GM21786 (cell line): ENCODE measurements at regions not wholly inside any gene's neighbourhood (a gene's known extent, or its start where the extent isn't known, plus 50 kb on each side); places are given as distances from the start of the nearest gene placed in this dataset.
"Not testable (repeated sequence)": the region's sequence is repeated elsewhere in the genome, so short reads cannot be mapped to it uniquely, and the experiment has no call there.

Source experiments
- ATAC-seq: cut with Tn5 transposase; IDR thresholded peaks from one replicate; pipeline ENCODE4 v1.9.1; 2021; ENCODE audit not compliant: unreplicated experiment

DNA sequence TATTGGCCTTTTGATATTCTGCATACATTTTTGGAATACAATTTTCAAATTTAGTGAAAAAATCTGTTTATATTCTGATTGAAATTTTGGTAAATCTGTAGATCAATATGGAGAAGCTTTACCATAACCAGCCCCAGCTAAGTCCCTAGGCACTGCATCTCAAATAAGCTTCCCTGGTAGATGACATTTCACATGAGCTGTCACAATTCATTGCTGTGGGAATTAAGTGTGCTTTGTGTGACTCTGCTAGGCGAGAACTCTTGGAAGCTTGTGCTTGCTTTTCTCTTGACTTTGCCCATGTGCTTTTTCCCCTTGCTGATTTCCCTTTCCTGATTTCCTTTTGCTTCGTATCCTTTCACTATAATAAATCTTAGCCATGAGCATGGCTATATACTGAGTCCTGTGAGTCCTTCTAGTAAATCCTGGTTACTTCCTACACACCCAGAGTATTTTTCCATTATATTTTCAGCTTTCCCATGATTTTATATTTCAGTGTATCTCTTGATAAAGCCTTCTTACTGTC, 166.5 kb upstream of the MMS22L start:
- no peak for ATAC-seq

DNA sequence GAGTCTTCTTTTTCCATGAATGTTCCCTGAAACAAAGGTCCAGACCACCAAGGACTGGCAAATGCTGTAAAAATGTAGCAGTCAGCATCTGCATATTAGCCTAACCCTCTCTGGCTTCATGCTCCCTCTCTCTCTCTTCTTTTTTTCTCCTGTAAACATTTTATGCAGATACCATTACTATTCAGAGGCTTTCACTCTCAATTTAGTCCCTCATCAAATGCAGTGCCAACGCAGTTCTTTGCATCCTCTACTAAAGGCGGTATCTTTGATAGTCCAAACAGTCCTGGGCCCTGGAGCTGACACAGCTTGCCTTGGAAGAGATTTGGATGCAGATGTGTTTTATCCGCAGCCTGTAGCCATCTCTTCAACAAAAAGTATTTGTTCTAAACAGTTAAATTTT, 167.1 kb upstream of the MMS22L start:
- ATAC-seq = no peak

DNA sequence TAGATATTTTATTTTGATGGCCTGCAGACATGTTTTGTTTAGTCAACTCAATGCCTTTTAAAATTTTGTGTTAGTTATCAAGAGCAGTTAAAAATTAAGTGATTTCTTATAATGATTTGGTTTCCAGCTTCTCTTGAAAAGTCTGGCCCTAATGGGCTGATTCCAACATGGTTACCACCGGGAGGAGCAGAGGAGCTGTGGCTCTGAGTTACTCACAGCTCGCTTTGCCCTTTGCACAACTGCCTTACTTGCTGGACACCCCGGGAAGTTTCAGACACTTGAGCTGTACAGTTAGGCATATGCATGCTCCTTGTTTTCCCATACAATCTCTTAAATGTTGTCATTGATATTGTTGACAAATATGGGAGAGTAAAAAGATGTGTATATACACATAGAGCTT, 173.1 kb upstream of the MMS22L start:
- ATAC-seq = no peak

DNA sequence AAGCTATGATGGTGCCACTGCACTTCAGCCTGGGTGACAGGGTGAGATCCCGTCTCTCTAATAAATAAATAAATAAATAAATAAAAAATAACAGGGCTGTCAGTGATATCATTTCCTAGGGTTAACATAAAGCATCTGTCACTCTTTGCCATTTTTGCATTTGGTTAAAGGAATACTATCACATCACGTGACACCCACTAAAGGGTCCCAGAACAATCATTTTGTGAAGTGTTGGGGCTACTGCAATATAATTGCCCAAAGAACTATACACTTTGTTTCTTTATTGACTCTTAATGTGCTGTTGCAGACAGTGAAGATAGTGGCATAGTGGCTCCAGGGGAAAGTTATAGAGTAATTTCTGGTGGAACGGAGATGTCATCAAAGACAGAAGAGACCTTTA, 176.5 kb upstream of the MMS22L start:
- ATAC-seq = no peak

DNA sequence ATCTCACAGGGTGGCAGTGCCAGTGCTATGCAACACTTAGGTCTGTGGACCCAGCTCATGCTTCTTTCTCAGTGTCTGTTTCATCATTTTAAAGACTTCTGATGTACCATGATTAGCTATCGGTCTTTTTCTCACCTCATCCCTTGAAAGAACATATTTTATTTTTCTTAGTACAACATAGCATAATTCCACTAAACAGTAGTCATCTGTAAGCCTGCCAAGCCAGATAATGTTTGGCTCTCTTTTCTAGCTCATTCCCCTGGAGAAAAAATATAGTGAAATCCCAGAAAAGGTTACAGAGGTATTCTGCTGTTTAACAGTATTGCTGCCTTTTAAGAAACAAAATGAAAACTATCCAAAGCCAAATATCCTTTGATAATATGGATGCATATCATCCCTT, 177.0 kb upstream of the MMS22L start:
- no peak for ATAC-seq

DNA sequence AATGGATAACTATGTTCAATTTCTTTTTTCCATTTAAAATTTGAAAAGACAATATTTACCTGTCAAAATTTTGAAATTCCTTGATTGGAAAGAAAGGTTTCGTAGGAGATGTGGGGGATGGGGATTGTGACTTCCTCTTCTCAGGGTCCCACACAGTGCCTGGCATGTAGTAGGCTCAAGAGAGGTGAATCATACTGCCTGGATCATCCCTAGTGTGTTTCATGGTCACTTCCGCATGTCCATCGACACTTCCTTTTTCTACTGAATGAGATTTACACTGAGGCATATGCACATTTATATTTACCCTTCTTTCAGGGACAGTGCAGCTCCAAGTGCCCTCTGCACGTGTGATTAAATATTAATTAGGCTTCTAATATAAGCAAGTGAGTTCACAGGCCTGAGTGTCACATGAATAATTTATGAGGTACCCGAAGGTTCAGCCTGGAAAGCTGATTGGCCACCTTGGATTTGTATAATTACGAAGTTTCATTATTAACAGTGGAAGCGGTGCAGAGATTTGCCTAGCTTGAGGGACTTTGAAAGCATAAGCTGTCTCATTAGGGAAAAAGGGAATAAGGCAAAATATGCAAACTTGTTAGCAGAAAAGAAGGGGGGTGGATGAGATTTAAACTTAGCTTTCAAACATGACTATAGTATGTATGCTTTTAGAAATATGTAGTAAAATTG, 177.5 kb upstream of the MMS22L start:
- no peak for ATAC-seq

DNA sequence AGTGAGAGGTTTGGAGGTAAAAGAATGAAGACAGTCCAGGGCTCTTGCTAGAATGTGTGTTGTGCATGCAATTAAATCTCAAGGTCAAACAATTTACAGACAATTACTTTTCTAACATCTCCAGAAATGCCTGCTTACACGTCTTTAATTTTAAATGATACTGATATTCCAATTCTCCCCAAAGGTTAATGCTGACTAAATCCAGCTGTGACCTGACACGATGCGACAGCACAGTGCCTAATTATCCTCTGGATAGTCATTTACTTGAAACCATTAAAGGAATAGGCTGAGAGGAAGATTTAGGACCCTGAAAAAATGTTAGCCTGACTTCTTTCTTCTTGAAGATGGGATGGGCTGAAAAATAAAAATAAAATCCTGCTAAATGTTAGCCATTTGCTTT, 178.2 kb upstream of the MMS22L start:
- ATAC-seq = no peak

DNA sequence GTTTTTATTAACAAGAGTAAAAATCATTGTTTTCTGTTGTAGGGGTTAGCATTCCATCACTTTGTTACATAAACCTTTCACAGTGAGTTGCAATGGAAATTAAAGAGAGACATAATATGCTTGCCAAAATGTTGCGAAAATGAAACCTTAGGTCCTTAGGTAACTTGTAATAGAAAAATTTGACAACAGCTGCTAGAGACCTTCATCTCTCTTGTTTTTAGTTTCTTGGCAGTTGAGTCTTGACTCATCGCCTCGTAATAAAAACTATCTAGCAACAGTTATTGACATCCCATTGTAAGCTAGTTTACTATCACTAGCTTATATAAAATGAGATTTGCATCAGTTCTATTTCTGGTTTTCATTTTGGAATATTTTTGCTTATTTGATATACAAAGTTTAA, 179.0 kb upstream of the MMS22L start:
- no peak for ATAC-seq

DNA sequence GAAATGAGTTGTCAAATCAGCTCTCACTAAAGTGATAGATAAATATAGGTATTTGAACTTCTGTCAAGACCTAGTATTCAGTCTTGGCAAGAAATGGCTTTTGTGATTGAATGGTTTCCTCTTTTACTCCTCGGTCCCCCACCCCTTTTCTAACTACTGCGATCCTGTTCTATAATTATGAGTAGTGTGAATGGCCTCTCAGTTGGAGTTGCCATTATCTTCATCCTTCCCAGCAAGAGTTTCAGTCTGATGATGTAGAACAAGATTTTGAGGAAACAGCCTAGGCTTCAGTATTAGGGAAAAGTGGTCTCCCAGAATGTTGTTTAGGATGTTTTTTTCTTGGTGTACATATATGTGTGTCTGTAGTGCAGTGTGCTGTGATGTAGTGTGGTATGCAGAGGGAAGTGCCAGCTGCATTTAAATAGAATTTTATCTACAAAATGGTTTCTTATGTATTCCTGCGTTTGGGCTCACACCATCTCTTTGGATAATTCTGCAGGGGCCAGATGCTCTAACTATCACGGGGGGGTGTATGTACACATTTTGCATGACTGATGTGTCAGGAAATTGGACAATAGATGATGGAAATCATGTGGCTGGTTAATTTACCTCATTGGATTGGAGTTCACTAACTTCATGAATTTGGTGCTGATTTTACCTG, 180.1 kb upstream of the MMS22L start:
- ATAC-seq = no peak

DNA sequence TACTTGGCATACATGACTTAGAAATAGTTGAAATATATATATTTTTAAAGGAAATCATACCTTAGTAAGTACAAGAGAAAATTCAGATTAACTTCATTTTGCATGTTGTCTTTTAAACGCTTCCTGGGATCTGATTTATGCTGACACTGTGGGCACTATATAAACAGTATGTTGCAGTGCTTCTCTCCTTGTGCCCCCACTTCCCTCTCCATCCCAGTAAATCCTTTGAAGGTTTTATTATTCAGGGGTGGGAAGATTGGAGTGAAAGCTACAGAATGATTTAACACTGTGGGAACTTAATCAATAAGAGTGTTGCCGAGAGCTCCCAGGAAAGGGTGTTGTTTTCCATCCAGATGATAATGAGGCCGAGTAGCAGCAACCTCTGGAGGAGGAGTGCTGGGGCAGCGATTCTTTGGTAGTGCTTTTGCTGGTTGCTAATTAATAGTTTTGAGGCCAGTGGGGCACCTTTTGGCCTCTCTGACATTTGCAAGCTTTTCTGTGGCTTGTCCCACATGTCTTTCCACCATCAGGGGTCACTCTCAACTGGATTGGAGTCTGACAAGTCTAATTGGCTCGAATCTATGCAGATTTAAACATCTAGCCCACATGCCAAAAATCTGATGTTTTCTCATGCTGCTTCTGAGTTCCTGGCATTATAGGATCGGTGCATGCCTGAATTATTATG, 183.0 kb upstream of the MMS22L start:
- ATAC-seq = no peak

DNA sequence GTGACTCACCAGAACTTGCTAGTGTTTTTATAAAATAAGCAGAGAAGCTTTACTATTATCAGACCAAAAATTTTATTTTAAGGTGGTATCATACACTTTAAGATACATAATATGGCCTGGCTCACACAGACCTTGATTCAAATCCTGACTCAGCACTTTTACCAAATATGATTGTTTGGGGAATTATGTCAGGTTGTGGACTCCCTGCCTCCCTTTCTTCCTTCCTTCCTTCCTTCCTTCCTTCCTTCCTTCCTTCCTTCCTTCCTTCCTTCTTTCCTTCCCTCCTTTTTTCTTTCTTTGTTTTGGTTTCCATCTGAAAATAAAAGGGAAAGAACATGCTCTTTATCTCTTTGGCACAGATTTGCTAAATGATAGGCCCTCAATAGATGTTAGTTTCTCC, 186.0 kb upstream of the MMS22L start:
- no peak for ATAC-seq

DNA sequence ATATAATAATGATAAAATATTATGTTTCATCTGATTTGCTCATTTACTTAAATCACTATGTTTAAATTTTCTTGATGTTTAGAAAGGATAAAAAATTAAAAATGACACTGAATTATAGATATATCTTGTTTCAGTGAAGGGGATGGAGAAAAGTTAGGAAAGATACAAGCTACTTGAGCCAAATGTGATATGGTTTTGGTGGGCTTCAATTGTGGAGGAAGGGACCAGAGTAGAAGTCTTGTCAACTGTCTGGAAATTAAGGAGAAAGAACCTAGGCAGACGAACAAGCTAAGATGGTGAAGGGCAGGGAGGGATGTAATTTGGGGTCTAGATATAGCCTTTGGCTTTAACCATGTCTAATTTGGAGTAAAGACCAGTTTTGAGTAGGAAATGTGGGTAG, 186.4 kb upstream of the MMS22L start:
- ATAC-seq = no peak

DNA sequence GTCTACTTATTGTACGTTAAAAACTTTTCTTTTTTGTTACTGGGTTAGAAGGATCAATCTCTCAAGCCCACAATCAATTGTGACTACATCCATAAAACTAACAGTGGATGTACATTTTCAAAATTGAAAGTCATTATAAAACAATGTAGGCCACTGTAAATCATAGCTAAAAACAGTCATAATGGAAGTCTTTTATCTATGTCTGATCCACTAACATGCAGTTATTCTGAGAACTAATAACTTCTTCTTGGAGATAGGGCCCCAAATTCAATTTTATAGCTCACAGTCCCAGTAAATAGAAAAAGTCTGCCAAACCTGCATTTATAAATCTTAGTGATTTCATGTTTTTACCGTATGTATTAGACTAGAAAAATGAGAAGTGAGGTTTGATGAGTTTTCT, 187.3 kb upstream of the MMS22L start:
- no peak for ATAC-seq

DNA sequence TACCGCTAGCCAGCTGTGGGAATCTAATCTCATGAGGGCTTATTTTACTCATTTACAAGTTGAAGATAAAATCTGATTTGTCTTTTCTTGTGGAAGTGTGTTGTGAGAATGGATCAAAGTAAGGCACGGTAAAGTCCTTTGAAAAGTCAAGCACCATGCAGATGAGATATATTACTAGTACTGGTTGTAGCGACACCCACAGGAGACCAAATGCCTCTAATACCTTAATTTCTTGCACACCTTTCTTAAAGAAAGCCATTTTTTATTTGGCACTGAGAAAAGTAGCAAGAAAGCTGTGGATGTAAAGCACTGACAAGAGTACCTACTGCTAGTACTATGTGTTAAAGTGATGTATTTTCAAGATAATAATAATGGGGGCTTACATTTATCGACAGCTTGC, 191.0 kb upstream of the MMS22L start:
- ATAC-seq = no peak

DNA sequence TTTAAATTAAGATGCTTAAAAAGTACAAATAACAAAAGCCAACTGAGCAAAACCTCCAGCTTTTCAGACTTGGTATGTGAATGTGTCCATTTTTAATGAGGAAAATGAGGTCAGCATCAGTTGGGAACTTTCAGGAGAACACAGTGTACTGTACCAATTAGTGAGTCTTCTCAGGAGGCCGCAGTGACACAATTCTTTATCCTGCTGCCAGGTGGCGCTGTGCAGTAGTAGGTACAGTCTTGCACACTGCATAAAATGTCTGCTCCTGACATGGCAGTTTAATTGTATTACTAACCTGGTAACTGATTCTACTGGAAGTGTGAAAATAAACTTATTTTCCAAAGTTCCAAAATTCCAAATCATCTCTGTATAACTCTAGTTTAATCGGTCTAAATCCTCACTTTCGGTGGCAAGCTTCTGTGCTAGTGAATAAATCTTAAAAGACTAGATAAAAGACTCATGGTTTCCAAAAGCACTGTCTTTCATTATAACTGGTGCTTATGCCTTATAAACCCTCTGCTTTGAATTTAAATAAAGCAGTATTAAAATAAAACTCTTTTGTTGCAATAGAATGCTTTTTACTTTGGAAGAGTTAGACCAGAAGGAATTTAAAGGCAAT, 214.8 kb upstream of the MMS22L start:
- peak; percentile 99 for ATAC-seq

DNA sequence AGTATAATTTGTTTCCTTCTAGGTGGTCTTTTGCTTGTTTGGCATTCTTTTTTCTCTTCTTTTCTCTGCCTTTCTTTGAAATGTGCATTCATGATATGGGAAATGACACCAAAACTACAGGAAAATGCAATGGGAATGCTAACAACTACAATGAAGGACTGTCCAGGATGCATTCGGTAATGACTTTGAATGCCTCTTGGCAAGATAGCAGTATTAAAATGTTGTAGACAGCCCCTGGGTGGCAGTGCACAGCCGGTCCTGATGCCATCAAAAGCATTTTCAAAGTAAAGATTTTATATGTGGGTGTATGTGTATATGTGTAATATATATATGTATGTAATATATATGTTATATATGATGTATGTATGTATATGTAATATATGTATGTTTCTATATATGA, 218.8 kb upstream of the MMS22L start:
- ATAC-seq = no peak

DNA sequence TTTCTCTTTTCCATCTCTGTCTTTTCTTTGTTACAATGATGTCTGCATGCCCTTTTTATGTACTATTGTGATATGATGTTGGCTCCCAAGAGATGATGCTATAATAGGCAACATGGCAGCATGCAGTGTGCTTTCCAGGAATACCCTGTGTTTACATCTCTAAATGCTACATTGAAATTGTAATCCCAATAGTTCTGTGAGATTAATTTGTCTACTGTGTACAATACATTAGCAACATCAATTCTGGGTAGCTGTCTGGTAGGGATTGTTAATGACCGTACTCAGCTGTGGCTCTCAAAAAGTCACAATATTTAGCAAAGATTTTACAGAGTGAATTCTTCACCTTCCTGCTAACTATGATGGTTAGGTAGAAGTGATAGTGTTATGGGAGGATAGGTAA, 225.6 kb upstream of the MMS22L start:
- ATAC-seq = no peak

DNA sequence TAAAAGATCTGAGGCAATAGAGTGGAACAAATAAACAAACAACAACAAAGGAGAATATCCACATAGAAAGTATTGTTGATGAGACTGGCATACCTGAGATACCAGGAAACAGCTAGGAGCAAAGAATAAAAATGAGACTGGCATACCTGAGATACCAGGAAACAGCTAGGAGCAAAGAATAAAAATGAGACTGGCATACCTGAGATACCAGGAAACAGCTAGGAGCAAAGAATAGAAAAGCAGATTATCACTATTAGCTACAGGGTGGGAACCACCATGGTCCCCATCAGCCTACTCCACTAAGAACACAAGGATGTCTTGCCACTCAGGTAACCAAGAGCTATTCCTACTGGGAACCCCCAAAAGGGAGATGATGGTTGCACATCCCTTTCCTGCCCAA, 230.2 kb upstream of the MMS22L start:
- not testable (repeated sequence) for ATAC-seq

DNA sequence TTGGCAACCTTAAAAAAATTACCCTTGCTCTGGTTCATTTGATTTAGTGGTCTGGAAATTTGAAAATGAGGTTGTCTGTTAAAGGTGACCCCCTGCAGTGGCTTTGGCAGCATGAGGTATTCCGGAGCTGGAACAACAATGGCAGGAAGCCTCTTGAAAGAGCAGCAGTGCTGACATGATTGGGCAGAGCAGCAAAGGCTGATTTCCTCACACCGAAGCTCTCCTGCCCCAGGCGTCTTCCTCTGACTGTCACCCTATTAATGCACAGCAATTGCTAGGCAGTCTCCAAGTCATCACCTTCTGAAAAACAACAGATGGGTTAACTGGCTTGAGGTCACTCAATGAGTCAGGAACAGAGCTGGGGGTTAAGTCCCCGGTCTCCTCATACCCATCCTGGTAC, 241.8 kb upstream of the MMS22L start:
- ATAC-seq = no peak

DNA sequence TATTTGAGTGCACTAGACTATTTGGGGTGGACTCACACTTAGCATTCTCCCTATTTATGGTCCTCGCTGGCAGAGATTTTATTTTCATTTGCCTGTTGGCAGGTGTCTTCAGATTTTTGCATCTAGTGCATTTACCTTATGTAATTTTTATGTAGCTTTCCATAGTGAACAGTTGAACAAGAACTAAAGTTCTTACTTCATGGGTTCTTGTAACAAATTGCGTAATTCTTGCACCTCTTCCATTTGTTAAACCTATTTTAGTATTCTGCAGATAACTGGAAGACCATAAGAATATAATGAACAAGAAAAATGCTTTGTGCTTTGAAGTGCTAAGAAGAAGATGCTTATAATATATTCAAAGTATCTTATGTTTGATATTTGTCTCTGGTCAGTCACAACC, 252.8 kb upstream of the MMS22L start:
- no peak for ATAC-seq

DNA sequence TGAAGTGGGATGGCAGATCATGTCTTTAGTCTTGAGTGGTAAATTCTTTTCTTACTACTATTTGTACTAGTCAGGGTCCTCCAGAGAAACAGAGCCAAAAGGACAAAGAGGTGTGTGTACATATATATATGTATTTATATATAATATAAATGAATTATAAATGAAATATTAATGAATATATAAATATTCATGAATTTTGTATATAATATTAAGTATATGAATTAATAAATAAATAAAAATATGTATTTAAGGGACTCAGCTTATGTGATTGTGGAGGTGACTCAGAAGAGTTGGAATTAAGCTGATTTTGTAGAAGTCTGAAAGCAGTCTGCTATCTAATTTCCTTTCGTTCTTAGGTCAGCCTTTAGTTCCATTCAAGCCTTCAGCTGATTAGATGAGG, 265.3 kb upstream of the MMS22L start:
- no peak for ATAC-seq

DNA sequence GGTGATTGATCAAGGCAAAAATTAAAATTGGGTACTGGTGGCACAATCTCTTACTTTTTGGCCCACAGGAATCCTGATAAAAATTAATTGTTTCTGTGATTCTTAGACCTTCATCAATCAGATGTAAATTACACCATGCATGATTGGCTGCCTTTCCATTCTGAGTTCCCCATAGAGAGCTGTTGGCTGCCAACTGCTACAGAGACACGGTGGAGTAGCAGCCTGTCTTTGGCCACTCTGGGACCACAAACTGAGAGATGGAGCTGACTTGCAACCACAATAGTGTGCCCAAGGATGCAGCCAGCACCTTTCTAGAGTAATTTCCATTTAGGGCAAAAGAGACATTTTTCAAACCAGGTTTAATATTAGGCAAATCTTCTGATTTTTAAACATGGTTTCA, 274.3 kb upstream of the MMS22L start:
- ATAC-seq = no peak
